H4 (cell line): ENCODE measurements at regions not wholly inside any gene's neighbourhood (a gene's known extent, or its start where the extent isn't known, plus 50 kb on each side); places are given as distances from the start of the nearest gene placed in this dataset.
"Not testable (repeated sequence)": the region's sequence is repeated elsewhere in the genome, so short reads cannot be mapped to it uniquely, and the experiment has no call there.

ENCODE experiments used
- DNase-seq: peaks from one replicate; pipeline ENCODE4 v3.0.0-alpha.2; 2015; ENCODE audit warnings: low spot score

DNA sequence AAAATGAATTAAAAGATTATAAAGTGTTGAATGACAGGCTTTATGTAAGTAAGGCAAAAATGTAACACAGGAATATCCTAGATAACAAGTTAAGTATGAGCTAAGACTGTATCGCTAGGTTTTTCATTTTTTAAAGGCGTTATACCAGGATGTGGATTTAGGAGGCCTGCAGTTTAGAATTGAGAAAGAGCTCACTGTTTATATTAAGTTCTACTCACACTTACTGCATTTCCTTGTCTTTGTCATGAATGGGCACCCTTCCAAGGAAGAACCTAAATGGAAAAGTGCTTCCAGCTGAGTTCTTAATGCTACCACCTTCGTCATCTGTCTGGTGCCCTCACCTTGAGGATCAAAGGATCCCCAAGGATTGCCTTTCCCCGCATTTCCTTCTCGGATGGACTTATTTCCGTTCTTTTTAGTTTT is 148.7 kb downstream of the SOX4 start:
- peak; percentile 84 for DNase-seq

GRCh38 chr6:21744331-21744730 is 150.8 kb downstream of the SOX4 start:
- DNase-seq: no peak

GRCh38 chr6:21745543-21746337 is 152.2 kb downstream of the SOX4 start:
- no peak for DNase-seq

DNA sequence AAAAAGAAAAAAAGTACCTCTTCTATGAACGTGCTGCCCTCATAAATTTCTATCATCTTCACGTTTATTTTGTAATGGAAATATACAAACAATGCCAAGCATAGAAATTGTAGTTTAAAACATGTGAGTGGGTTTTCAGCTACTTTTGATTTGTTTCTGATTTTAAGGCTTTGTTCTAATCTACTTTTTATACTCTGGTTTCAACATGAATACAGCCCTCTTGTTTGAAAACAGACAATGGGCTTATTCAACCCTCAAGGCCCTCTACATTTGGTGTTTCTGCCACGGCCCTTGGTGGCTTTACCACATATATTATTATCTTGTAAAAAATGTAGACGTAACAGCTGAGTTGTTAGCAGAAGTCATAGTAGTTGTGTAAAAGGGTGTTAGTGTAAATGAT is 153.9 kb downstream of the SOX4 start:
- no peak for DNase-seq

- peak; percentile 33 for DNase-seq
Observed at GRCh38 chr6:21748343-21749056, 154.9 kb downstream of the SOX4 start.

- DNase-seq: no peak
Observed at GRCh38 chr6:21749754-21750153, 156.2 kb downstream of the SOX4 start.

DNA sequence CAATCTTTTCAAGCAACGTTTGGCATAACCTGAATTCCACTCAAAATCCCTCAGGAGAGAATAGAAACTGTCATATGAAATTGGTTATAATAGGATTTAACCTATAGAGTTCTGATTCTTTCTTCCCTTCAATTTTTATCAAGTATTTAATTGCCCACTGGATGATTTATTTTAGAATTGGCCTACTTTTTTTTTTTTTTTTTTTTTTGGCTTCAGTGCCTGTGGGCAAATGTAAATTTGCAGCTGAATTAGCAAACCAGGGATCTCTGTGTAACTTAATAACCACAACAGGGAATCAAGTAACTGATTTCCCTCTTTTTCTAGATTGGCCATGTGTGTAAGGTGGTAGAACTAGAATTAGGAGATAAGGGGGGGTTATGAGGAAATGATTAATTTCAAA is 157.0 kb downstream of the SOX4 start:
- DNase-seq: no peak

- no peak for DNase-seq
Observed at GRCh38 chr6:21751608-21752007, 158.1 kb downstream of the SOX4 start.

DNA sequence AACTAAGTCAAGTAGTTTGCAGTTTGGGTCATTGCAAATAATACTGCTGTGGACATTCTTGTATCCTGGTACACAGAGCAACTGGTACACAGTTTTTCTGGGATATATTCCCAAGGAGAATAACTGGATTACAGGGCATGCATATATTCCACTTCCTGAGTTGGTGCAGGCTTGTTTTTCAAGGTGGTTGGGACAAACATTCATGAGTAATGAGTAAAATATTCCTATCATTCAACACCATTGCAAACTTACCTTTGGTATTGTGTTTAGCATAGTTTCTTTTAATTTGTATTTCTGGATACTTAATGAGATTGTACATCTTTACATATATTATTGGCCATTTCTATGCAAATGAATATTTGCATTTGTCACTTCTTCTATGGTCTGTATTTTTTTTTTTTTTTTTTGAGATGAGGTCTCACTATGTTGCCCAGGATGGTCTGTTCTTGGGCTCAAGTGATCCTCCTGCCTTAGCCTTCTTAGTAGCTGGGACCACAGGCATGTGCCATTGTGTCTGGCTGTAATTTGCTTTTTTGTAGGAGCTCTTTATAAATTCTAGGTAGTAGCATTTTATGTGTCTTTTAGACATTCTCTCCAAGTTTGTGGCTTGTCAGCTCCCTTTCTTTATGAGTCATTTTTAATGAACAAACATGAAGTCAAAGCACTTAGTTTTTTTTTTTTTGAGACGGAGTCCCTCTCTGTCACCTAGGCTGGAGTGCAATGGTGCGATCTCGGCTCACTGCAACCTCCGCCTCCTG is 158.7 kb downstream of the SOX4 start:
- DNase-seq: peak; percentile 41

- DNase-seq: peak; percentile 83
Observed at GRCh38 chr6:21753241-21754108, 159.9 kb downstream of the SOX4 start.

GRCh38 chr6:21754891-21755290 is 161.3 kb downstream of the SOX4 start:
- DNase-seq: peak; percentile 49

GRCh38 chr6:21756487-21756886 is 162.9 kb downstream of the SOX4 start:
- no peak for DNase-seq

DNA sequence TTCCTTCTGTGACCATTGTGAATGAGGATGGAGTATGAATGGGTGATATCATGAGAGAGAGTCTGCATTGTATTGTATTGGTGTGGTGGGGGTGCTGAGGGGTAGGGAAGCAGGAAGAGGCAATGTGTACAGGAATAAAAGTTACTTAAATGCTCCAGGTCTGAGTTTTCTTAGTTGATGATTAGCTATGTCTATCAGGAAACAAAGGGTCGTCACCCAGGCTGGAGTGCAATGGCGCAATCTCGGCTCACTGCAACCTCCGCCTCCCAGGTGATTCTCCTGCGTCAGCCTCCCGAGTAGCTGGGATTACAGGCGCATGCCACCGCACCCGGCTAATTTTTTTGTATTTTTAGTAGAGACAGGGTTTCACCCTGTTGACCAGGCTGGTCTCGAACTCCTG is 163.8 kb downstream of the SOX4 start:
- DNase-seq: not testable (repeated sequence)

DNA sequence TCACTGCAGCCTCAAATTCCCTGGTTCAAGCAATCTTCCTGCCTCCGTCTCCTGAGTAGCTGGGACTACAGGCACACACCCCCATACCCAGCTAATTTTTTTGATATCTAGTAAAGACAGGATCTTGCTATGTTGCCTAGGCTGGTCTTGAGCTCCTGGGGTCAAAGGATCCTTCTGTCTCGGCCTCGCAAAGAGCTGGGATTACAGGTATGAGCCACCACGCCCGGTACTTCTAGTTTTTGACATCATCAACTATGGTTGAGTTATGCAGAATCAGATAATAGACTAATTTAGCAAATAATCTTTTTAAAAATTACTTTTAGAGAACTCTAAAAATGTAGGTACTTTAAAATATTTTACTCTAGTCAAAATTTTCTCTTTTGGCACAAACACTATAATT is 166.2 kb downstream of the SOX4 start:
- no peak for DNase-seq

DNA sequence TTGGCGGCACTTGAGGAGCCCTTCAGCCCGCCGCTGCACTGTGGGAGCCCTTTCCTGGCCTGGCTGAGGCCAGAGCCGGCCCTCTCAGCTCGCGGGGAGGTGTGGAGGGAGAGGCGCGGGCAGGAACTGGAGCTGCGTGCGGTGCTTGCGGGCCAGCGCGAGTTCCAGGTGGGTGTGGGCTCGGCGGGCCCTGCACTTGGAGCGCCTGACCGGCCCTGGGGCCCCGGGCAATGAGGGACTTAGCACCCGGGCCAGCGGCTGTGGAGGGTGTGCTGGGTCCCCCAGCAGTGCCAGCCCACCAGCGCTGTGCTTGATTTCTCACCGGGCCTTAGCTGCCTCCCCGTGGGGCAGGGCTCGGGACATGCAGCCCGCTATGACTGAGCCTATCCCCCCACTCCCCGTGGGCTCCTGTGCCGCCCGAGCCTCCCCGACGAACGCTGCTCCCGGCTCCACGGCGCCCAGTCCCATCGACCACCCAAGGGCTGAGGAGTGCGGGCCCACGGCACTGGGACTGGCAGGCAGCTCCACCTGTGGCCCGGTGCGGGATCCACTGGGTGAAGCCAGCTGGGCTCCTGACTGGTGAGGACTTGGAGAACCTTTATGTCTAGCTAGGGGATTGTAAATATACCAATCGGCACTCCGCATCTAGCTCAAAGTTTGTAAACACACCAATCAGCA is 167.6 kb downstream of the SOX4 start:
- DNase-seq: not testable (repeated sequence)

GRCh38 chr6:21764989-21765388 is 171.4 kb downstream of the SOX4 start:
- no peak for DNase-seq

DNA sequence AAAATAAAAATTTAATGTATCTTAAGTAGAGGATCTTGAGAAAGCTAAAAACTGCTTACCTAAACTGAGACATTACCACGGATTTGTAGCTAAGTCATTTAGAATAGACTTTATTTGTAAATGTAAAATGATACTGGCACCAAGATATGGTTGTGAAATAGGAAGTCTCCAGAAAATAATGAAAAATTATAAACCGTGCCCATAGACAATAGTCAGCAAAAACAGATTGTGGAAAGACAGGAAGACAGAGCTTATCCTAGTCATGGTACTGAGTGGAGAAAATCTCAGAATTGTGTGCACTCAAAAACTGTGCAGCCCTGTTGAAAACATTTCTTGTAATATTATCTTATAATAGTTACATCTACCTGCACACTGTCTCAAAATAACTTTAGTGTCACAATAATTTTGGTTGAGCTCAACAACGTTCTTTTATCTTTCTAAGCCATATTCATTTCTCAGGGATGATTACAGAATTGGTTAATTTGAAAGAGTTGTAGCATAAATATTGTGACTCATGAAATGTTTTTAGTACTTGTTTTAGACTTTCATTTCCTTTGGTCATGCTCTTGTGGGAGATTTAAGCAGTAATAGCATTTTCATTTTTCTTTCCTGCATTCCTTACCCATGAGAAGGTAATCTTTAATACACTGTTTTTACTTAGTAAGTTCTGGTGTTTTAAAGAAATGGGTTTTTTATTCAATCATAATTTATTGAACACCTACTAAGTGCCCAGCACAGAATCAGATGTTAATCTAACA is 174.5 kb downstream of the SOX4 start:
- DNase-seq: peak; percentile 46

GRCh38 chr6:21769405-21769861 is 175.9 kb downstream of the SOX4 start:
- peak; percentile 78 for DNase-seq

DNA sequence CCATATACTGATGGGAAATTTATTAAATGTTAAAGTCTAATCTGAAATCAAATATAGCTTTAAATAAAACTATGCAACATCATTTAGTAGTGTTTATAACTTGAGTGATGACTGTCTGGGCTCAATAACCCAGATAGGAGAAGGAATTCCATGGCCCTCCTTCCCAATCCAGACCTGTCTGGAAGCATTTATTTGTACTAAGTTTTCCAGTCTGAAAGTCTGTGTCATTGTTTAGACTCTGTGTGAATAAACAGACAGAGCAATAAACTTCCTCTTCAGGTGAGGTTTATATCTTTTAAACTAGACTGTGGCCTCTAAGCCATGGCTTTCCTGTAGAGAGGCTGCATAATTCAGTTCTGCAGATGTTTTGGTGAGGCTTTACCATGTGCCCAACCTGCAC is 176.4 kb downstream of the SOX4 start:
- peak; percentile 34 for DNase-seq
